ENCODE measurements at regions not wholly inside any gene's neighbourhood (a gene's known extent, or its start where the extent isn't known, plus 50 kb on each side); places are given as distances from the start of the nearest gene placed in this dataset.

DNA sequence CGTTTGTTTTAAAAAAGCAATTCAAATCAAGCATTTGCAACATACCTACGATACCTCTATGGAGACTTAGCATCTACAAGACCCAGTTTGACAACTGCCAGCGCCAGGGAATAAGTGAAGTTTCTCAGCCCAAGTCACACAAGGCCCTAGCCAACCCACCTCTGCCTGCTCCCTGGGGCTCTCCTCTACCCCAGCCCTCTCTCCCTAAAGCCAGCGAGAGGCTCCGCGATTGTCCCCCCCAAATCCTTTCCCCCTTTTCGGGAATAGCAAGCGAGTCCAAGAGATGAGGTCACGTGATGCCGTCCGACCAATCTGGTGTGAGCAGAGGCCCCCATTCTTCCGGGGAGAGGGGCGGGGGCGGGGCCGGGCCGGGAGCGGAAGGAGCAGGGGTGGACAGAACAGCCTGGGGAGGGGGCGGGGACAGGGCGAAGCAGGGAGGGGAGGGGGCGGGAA lies 102.2 kb upstream of the RAB6C start:
- TF ChIP-seq, protein P1, sequence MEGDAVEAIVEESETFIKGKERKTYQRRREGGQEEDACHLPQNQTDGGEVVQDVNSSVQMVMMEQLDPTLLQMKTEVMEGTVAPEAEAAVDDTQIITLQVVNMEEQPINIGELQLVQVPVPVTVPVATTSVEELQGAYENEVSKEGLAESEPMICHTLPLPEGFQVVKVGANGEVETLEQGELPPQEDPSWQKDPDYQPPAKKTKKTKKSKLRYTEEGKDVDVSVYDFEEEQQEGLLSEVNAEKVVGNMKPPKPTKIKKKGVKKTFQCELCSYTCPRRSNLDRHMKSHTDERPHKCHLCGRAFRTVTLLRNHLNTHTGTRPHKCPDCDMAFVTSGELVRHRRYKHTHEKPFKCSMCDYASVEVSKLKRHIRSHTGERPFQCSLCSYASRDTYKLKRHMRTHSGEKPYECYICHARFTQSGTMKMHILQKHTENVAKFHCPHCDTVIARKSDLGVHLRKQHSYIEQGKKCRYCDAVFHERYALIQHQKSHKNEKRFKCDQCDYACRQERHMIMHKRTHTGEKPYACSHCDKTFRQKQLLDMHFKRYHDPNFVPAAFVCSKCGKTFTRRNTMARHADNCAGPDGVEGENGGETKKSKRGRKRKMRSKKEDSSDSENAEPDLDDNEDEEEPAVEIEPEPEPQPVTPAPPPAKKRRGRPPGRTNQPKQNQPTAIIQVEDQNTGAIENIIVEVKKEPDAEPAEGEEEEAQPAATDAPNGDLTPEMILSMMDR (conservative IDR thresholded peaks at IDR 0.05; ENCODE audit: low read depth, low read length): no peak
- TF ChIP-seq EZH2 (IDR thresholded peaks at IDR 0.05; ENCODE audit: borderline replicate concordance, low read depth, low read length, poor library complexity, severe bottlenecking): no peak

Data from A673 (cell line).